ENCODE measurements at regions not wholly inside any gene's neighbourhood (a gene's known extent, or its start where the extent isn't known, plus 50 kb on each side); places are given as distances from the start of the nearest gene placed in this dataset.

GRCh38 chr7:138388673-138389491 is 71.2 kb upstream of the TRIM24 start:
- TF ChIP-seq REST (IDR thresholded peaks at IDR 0.05; ENCODE audit: insufficient read depth in 1 of 2, low read depth in 2 of 2, low read length in 2 of 2) (no peak), POLR2AphosphoS5 (IDR thresholded peaks at IDR 0.05; ENCODE audit: low read depth, low read length) (no peak), TAF1 (IDR thresholded peaks at IDR 0.05; ENCODE audit: borderline replicate concordance, insufficient read depth, low read length) (no peak), SIN3A (IDR thresholded peaks at IDR 0.05; ENCODE audit: borderline replicate concordance, insufficient read depth, low read length) (no peak), FOXP2 (optimal IDR thresholded peaks at IDR 0.05; ENCODE audit: borderline replicate concordance, extremely low read depth, extremely low read length, insufficient read depth) (no peak)
